K562 (cell line): ENCODE measurements at regions not wholly inside any gene's neighbourhood (a gene's known extent, or its start where the extent isn't known, plus 50 kb on each side); places are given as distances from the start of the nearest gene placed in this dataset.

Experiments
- ATAC-seq: fragments of 200-7000 bp; cut with Tn5 transposase; 3 replicates; pipeline ENCODE4 v1.9.1; 2020; ENCODE audit warnings: moderate library complexity
- BruUV-seq: library from RNA; stranded (reverse); fragments of 400-500 nt; replicated peaks from 2 replicates; lab custom pipeline; 2021; lab: Mats Ljungman, UMichigan
- CTCF ChIA-PET: fragments of 300-600 bp; formaldehyde crosslinking; extraction: SDS; loops from one replicate; lab custom pipeline; 2021; ENCODE audit warnings: low intra/inter-chr PET ratio; lab: Yijun Ruan, JAX
- POLR2A ChIA-PET: fragments of 300-600, 350-650 bp; sonication (Branson Sonifier 250); formaldehyde crosslinking; extraction: SDS; loops from one replicate; lab custom pipeline; 2021; ENCODE audit warnings: antibody characterized with exemption, inconsistent platforms; lab: Yijun Ruan, JAX
- DNase-seq, 4 experiments: peaks; one replicate each; pipeline versions ENCODE4 v3.0.0 to v3.0.0-alpha.2; 2011 to 2018; ENCODE audit warnings: low spot score in 3 of 4, mixed read lengths in 3 of 4; ENCODE audit errors: extremely low read depth in 1 of 4
- FAIRE-seq: peaks from 2 replicates; lab custom pipeline; 2011; peaks lifted over from hg19 to GRCh38; lab: Jason Lieb, UNC
- H2AFZ ChIP-seq: 2 replicates; pipeline ENCODE4 v1.6.0; 2011; ENCODE audit warnings: low read depth, low read length, control low read depth, inconsistent platforms
- H3K27ac ChIP-seq: fragments of 200-600 bp; 3 replicates; pipeline ENCODE4 v1.8.0; 2011; ENCODE audit warnings: low read depth, mild to moderate bottlenecking, control low read depth, inconsistent platforms, low read length, moderate library complexity, mixed read lengths; ENCODE audit errors: extremely low read depth
- H3K27me3 ChIP-seq, 2 experiments: fragments of 300-600 bp in 1 of 2; 2 replicates in 1 of 2; 3 replicates in 1 of 2; pipeline versions ENCODE4 v1.6.0 to v1.8.0; 2011; ENCODE audit warnings: inconsistent platforms in 2 of 2, low read length in 2 of 2, mild to moderate bottlenecking in 1 of 2, mixed read lengths in 1 of 2, moderate library complexity in 1 of 2; ENCODE audit not compliant: control insufficient read depth in 2 of 2, insufficient read depth in 2 of 2
- H3K36me3 ChIP-seq: fragments of 300-600 bp; 3 replicates; pipeline ENCODE4 v1.8.0; 2011; ENCODE audit warnings: mild to moderate bottlenecking, low read length, inconsistent platforms; ENCODE audit not compliant: control insufficient read depth, insufficient read depth
- H3K4me1 ChIP-seq, 2 experiments: fragments of 200-600 bp in 1 of 2; replicated peaks in 1 of 2; 2 replicates in 1 of 2; 3 replicates in 1 of 2; pipeline versions ENCODE4 v1.5.1 to v1.8.0; 2011; ENCODE audit warnings: inconsistent platforms in 2 of 2, low read length in 2 of 2, mild to moderate bottlenecking in 1 of 2, mixed read lengths in 1 of 2, moderate library complexity in 1 of 2; ENCODE audit not compliant: control insufficient read depth in 2 of 2, insufficient read depth in 2 of 2
- H3K4me2 ChIP-seq: 2 replicates; pipeline ENCODE4 v1.6.1; 2011; ENCODE audit warnings: low read length, control low read depth, inconsistent platforms, mixed read lengths; ENCODE audit not compliant: insufficient read depth
- H3K4me3 ChIP-seq: fragments of 200-600 bp; sonication (generic), shearing (Covaris generic); 2 replicates; pipeline ENCODE4 v1.5.1; 2016; ENCODE audit warnings: control low read depth, inconsistent platforms
- H3K79me2 ChIP-seq: fragments of 200-600 bp; 3 replicates; pipeline ENCODE4 v1.8.0; 2011; ENCODE audit warnings: low read length, inconsistent platforms; ENCODE audit not compliant: control insufficient read depth, insufficient read depth
- H3K9ac ChIP-seq, 2 experiments: 2 replicates each; pipeline versions ENCODE4 v1.6.0 to v1.6.1; 2011; ENCODE audit warnings: low read depth in 2 of 2, low read length in 2 of 2, control low read depth in 1 of 2, inconsistent platforms in 1 of 2, mild to moderate bottlenecking in 1 of 2, mixed read lengths in 1 of 2; ENCODE audit not compliant: insufficient read depth in 1 of 2
- H3K9me1 ChIP-seq: one replicate; pipeline ENCODE4 v1.6.0; 2011; ENCODE audit warnings: inconsistent platforms, mild to moderate bottlenecking, low read length, moderate library complexity; ENCODE audit not compliant: control insufficient read depth, insufficient read depth
- H3K9me3 ChIP-seq: replicated peaks from 2 replicates; pipeline ENCODE4 v1.5.1; 2011; ENCODE audit warnings: low read depth, low read length, inconsistent platforms; ENCODE audit not compliant: control insufficient read depth, insufficient read depth
- H4K20me1 ChIP-seq: replicated peaks from 2 replicates; pipeline ENCODE4 v1.6.1; 2011; ENCODE audit warnings: low read length, inconsistent platforms, mixed read lengths; ENCODE audit not compliant: control insufficient read depth, insufficient read depth
- BRCA1 ChIP-seq, 2 experiments: fragments of 450-650 bp in 1 of 2; sonication (generic) in 1 of 2; formaldehyde crosslinking in 1 of 2; IDR thresholded peaks; 2 replicates each; pipeline versions ENCODE4 v1.5.0 to v1.6.1; 2017 to 2020; ENCODE audit warnings: mild to moderate bottlenecking in 1 of 2, missing genetic modification reagents in 1 of 2
- CHCHD3 ChIP-seq: fragments of 250-450 bp; sonication (Bioruptor Pico); IDR thresholded peaks from 2 replicates; pipeline ENCODE4 v2.1.2; 2022; ENCODE audit warnings: mild to moderate bottlenecking
- MAX ChIP-seq: sonication (generic); formaldehyde crosslinking; IDR thresholded peaks from 2 replicates; pipeline ENCODE4 v1.9.0; 2022; ENCODE audit warnings: mild to moderate bottlenecking, missing genetic modification reagents
- SMAD2 ChIP-seq: fragments of 150-350 bp; IDR thresholded peaks from 2 replicates; pipeline ENCODE4 v1.6.1; 2014; ENCODE audit warnings: low read depth, mild to moderate bottlenecking, low read length
- WGBS: fragments of 100-300 bp; shearing (Covaris generic); methylation state at CpG from one replicate; pipeline ENCODE4 v1.1.6; 2016; ENCODE audit warnings: low coverage, mixed read lengths; ENCODE audit not compliant: insufficient coverage; ENCODE audit errors: missing lambda C conversion rate; 5-methylcytosine and 5-hydroxymethylcytosine counted together
- in situ Hi-C: fragments of 300-500 bp; cut with MboI; formaldehyde crosslinking; loops from 4 replicates; pipeline ENCODE4 v1.15.0; 2018; ENCODE audit warnings: inconsistent platforms, mixed read lengths
- intact Hi-C: fragments of 100-400 bp; cut with micrococcal nuclease; formaldehyde crosslinking; loops from 2 replicates; pipeline ENCODE4 v1.14.2; 2022
- TF ChIP-seq, protein P1 (sequence below): fragments of 250-450 bp; sonication (Bioruptor Pico); IDR thresholded peaks from 2 replicates; pipeline ENCODE4 v1.8.0; 2022; ENCODE audit warnings: moderate library complexity, mild to moderate bottlenecking, inconsistent platforms

GRCh38 chrX:151814767-151815166 lies 80.2 kb downstream of the CNGA2 start:
- no peak overlapping the region for H3K9ac ChIP-seq
- no peaks in the 10 kb centered on the region for H4K20me1 ChIP-seq
- ATAC-seq: no peak
- FAIRE-seq: no peak
- no peak for DNase-seq
- H3K9me3 ChIP-seq: no peaks in the 10 kb centered on the region
- no peak overlapping the region for H3K4me3 ChIP-seq
- no peaks in the 10 kb centered on the region for H3K79me2 ChIP-seq
- in situ Hi-C loops (no loop called here), intact Hi-C loops (no loop called here)
- no peak overlapping the region for H3K27ac ChIP-seq
- no peak overlapping the region for H3K4me2 ChIP-seq
- ChIA-PET CTCF (no interaction called here), POLR2A (no interaction called here)
- TF ChIP-seq BRCA1 (IDR thresholded peaks at IDR 0.05): no peak
- TF ChIP-seq BRCA1 (CRISPR knock-in tag; IDR thresholded peaks at IDR 0.05): no peak
- no peak for TF ChIP-seq SMAD2
- TF ChIP-seq, protein P1, sequence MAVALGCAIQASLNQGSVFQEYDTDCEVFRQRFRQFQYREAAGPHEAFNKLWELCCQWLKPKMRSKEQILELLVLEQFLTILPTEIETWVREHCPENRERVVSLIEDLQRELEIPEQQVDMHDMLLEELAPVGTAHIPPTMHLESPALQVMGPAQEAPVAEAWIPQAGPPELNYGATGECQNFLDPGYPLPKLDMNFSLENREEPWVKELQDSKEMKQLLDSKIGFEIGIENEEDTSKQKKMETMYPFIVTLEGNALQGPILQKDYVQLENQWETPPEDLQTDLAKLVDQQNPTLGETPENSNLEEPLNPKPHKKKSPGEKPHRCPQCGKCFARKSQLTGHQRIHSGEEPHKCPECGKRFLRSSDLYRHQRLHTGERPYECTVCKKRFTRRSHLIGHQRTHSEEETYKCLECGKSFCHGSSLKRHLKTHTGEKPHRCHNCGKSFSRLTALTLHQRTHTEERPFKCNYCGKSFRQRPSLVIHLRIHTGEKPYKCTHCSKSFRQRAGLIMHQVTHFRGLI (CRISPR knock-in tag): no peak
- TF ChIP-seq MAX (CRISPR knock-in tag): no peak
- TF ChIP-seq CHCHD3 (CRISPR knock-in tag): no peak
- 22% methylated on average over 1 of the region's 1 CpG for WGBS
- no peaks in the 10 kb centered on the region for H3K36me3 ChIP-seq
- BruUV-seq: no TSS peak
- no peaks in the 10 kb centered on the region for H3K4me1 ChIP-seq
- H3K27me3 ChIP-seq: peaks cover 0 to 6% of the 10 kb centered on the region in 2 experiments; a peak in 3 of 5 replicates
- no peak overlapping the region for H2AFZ ChIP-seq
- no peaks in the 10 kb centered on the region for H3K9me1 ChIP-seq
